WTC11 (cell line): ENCODE measurements at regions not wholly inside any gene's neighbourhood (a gene's known extent, or its start where the extent isn't known, plus 50 kb on each side); places are given as distances from the start of the nearest gene placed in this dataset.

ENCODE experiments used
- ATAC-seq: fragments of 200-7000 bp; cut with Tn5 transposase; 2 replicates; pipeline ENCODE4 v1.10.0; 2021; ENCODE audit warnings: mild to moderate bottlenecking, moderate library complexity
- CTCF ChIA-PET: fragments of 300-600 bp; sonication (Branson Sonifier 250); formaldehyde crosslinking; loops from one replicate; lab custom pipeline; 2021; ENCODE audit warnings: antibody characterized with exemption; lab: Charles Lee
- POLR2A ChIA-PET: fragments of 350-600 bp; sonication (Branson Sonifier 250); formaldehyde crosslinking; loops from one replicate; lab custom pipeline; 2021; ENCODE audit warnings: antibody characterized with exemption; lab: Charles Lee
- DNase-seq: peaks from one replicate; pipeline ENCODE4 v3.0.0; 2021; ENCODE audit warnings: low spot score
- H3K27ac Mint-ChIP-seq: 2 replicates; pipeline ENCODE4 v1.8.0; 2021; ENCODE audit warnings: mixed read lengths
- H3K27me3 Mint-ChIP-seq: 2 replicates; pipeline ENCODE4 v1.8.0; 2021; ENCODE audit warnings: low read depth, mild to moderate bottlenecking, moderate library complexity, mixed read lengths
- H3K36me3 Mint-ChIP-seq: 2 replicates; pipeline ENCODE4 v1.8.0; 2021; ENCODE audit warnings: mixed read lengths
- H3K4me1 Mint-ChIP-seq: 2 replicates; pipeline ENCODE4 v1.8.0; 2022; ENCODE audit warnings: mixed read lengths
- H3K4me3 Mint-ChIP-seq: 2 replicates; pipeline ENCODE4 v1.8.0; 2021; ENCODE audit warnings: mild to moderate bottlenecking, moderate library complexity, mixed read lengths
- H3K9me3 Mint-ChIP-seq: 2 replicates; pipeline ENCODE4 v1.8.0; 2021; ENCODE audit warnings: mixed read lengths
- ELF4 ChIP-seq: sonication (generic); formaldehyde crosslinking; IDR thresholded peaks from 2 replicates; pipeline ENCODE4 v1.8.1; 2022; ENCODE audit warnings: low read depth, mild to moderate bottlenecking, moderate library complexity, missing genetic modification reagents
- ETV6 ChIP-seq: sonication (generic); formaldehyde crosslinking; IDR thresholded peaks from 2 replicates; pipeline ENCODE4 v1.8.1; 2022; ENCODE audit warnings: mild to moderate bottlenecking, missing genetic modification reagents
- FOXP1 ChIP-seq: sonication (generic); formaldehyde crosslinking; IDR thresholded peaks from 2 replicates; pipeline ENCODE4 v1.8.0; 2022; ENCODE audit warnings: missing genetic modification reagents, mild to moderate bottlenecking, moderate library complexity, borderline replicate concordance
- FOXP4 ChIP-seq: sonication (generic); formaldehyde crosslinking; IDR thresholded peaks from 2 replicates; pipeline ENCODE4 v1.8.0; 2022; ENCODE audit warnings: mild to moderate bottlenecking, missing genetic modification reagents
- HMGA2 ChIP-seq: fragments of 250-450 bp; sonication (Bioruptor Pico); IDR thresholded peaks from 2 replicates; pipeline ENCODE4 v1.4.0; 2021; ENCODE audit warnings: mild to moderate bottlenecking, moderate library complexity
- HMGXB4 ChIP-seq: sonication (generic); formaldehyde crosslinking; IDR thresholded peaks from 2 replicates; pipeline ENCODE4 v1.8.1; 2023; ENCODE audit warnings: mild to moderate bottlenecking, moderate library complexity, missing genetic modification reagents
- KAT7 ChIP-seq: sonication (generic); formaldehyde crosslinking; IDR thresholded peaks from 2 replicates; pipeline ENCODE4 v1.8.1; 2023; ENCODE audit warnings: missing genetic modification reagents, mild to moderate bottlenecking, borderline replicate concordance
- MYBL2 ChIP-seq: sonication (generic); formaldehyde crosslinking; IDR thresholded peaks from 2 replicates; pipeline ENCODE4 v1.8.1; 2023; ENCODE audit warnings: mild to moderate bottlenecking, moderate library complexity, missing genetic modification reagents
- NFYB ChIP-seq: sonication (generic); formaldehyde crosslinking; conservative IDR thresholded peaks from 2 replicates; pipeline ENCODE4 v1.8.0; 2022; ENCODE audit warnings: low read depth, missing genetic modification reagents
- PRRX2 ChIP-seq: fragments of 250-450 bp; sonication (Bioruptor Pico); IDR thresholded peaks from 2 replicates; pipeline ENCODE4 v1.8.0; 2021; ENCODE audit warnings: mild to moderate bottlenecking
- TCF7 ChIP-seq: sonication (generic); formaldehyde crosslinking; IDR thresholded peaks from 2 replicates; pipeline ENCODE4 v1.8.0; 2022; ENCODE audit warnings: mild to moderate bottlenecking, low read depth, missing genetic modification reagents, moderate library complexity
- TEAD1 ChIP-seq: sonication (generic); formaldehyde crosslinking; IDR thresholded peaks from 2 replicates; pipeline ENCODE4 v1.8.0; 2022; ENCODE audit warnings: mild to moderate bottlenecking, missing genetic modification reagents
- TEAD4 ChIP-seq: sonication (generic); formaldehyde crosslinking; IDR thresholded peaks from 2 replicates; pipeline ENCODE4 v1.8.0; 2022; ENCODE audit warnings: mild to moderate bottlenecking, missing genetic modification reagents
- TP53 ChIP-seq: sonication (generic); formaldehyde crosslinking; IDR thresholded peaks from 2 replicates; pipeline ENCODE4 v1.8.1; 2023; ENCODE audit warnings: mild to moderate bottlenecking, missing genetic modification reagents
- ZNF396 ChIP-seq: fragments of 250-450 bp; sonication (Bioruptor Pico); IDR thresholded peaks from 2 replicates; pipeline ENCODE4 v1.8.0; 2021; ENCODE audit warnings: mild to moderate bottlenecking, moderate library complexity, borderline replicate concordance
- ZSCAN18 ChIP-seq: fragments of 250-450 bp; sonication (Bioruptor Pico); IDR thresholded peaks from 2 replicates; pipeline ENCODE4 v2.1.2; 2022; ENCODE audit warnings: mild to moderate bottlenecking, moderate library complexity
- TF ChIP-seq, protein P1 (sequence below): sonication (generic); formaldehyde crosslinking; IDR thresholded peaks from 2 replicates; pipeline ENCODE4 v1.8.1; 2023; ENCODE audit warnings: mild to moderate bottlenecking, missing genetic modification reagents
- TF ChIP-seq, protein P2 (sequence below): sonication (generic); formaldehyde crosslinking; IDR thresholded peaks from 2 replicates; pipeline ENCODE4 v1.8.1; 2022; ENCODE audit warnings: mild to moderate bottlenecking, missing genetic modification reagents, moderate library complexity, borderline replicate concordance
- TF ChIP-seq, protein P3 (sequence below): sonication (generic); formaldehyde crosslinking; IDR thresholded peaks from 2 replicates; pipeline ENCODE4 v1.8.1; 2022; ENCODE audit warnings: mild to moderate bottlenecking, moderate library complexity, missing genetic modification reagents

GRCh38 chr5:38022631-38023030 lies 182.8 kb upstream of the GDNF start:
- Mint-ChIP-seq H3K27me3 (no peaks in the 10 kb centered on the region), H3K4me1 (peaks cover under 1% of the 10 kb centered on the region; the same call in 1 of the 2 replicates), H3K4me3 (no peak overlapping the region), H3K36me3 (no peaks in the 10 kb centered on the region), H3K9me3 (no peaks in the 10 kb centered on the region), H3K27ac (no peak overlapping the region)
- ChIA-PET POLR2A (no interaction called here), CTCF (no interaction called here)
- TF ChIP-seq, protein P1, sequence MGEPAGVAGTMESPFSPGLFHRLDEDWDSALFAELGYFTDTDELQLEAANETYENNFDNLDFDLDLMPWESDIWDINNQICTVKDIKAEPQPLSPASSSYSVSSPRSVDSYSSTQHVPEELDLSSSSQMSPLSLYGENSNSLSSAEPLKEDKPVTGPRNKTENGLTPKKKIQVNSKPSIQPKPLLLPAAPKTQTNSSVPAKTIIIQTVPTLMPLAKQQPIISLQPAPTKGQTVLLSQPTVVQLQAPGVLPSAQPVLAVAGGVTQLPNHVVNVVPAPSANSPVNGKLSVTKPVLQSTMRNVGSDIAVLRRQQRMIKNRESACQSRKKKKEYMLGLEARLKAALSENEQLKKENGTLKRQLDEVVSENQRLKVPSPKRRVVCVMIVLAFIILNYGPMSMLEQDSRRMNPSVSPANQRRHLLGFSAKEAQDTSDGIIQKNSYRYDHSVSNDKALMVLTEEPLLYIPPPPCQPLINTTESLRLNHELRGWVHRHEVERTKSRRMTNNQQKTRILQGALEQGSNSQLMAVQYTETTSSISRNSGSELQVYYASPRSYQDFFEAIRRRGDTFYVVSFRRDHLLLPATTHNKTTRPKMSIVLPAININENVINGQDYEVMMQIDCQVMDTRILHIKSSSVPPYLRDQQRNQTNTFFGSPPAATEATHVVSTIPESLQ (CRISPR knock-in tag): no peak
- no peak for TF ChIP-seq TCF7 (CRISPR knock-in tag)
- TF ChIP-seq MYBL2 (CRISPR knock-in tag): no peak
- TF ChIP-seq HMGA2: no peak
- TF ChIP-seq ELF4 (CRISPR knock-in tag): no peak
- no peak for TF ChIP-seq ZSCAN18
- TF ChIP-seq HMGXB4: no peak
- no peak for TF ChIP-seq FOXP4 (CRISPR knock-in tag)
- no peak for TF ChIP-seq TEAD1 (CRISPR knock-in tag)
- no peak for TF ChIP-seq ZNF396
- TF ChIP-seq TEAD4 (CRISPR knock-in tag): no peak
- no peak for TF ChIP-seq FOXP1 (CRISPR knock-in tag)
- TF ChIP-seq PRRX2 (CRISPR knock-in tag): no peak
- no peak for TF ChIP-seq KAT7 (CRISPR knock-in tag)
- TF ChIP-seq TP53 (CRISPR knock-in tag): no peak
- TF ChIP-seq, protein P2, sequence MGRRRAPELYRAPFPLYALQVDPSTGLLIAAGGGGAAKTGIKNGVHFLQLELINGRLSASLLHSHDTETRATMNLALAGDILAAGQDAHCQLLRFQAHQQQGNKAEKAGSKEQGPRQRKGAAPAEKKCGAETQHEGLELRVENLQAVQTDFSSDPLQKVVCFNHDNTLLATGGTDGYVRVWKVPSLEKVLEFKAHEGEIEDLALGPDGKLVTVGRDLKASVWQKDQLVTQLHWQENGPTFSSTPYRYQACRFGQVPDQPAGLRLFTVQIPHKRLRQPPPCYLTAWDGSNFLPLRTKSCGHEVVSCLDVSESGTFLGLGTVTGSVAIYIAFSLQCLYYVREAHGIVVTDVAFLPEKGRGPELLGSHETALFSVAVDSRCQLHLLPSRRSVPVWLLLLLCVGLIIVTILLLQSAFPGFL (CRISPR knock-in tag): no peak
- no peak for TF ChIP-seq ETV6 (CRISPR knock-in tag)
- TF ChIP-seq, protein P3, sequence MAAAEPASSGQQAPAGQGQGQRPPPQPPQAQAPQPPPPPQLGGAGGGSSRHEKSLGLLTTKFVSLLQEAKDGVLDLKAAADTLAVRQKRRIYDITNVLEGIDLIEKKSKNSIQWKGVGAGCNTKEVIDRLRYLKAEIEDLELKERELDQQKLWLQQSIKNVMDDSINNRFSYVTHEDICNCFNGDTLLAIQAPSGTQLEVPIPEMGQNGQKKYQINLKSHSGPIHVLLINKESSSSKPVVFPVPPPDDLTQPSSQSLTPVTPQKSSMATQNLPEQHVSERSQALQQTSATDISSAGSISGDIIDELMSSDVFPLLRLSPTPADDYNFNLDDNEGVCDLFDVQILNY: no peak
- no peak for TF ChIP-seq NFYB (CRISPR knock-in tag)
- DNase-seq: no peak
- no peak for ATAC-seq
